ENCODE measurements at regions not wholly inside any gene's neighbourhood (a gene's known extent, or its start where the extent isn't known, plus 50 kb on each side); places are given as distances from the start of the nearest gene placed in this dataset.

DNA sequence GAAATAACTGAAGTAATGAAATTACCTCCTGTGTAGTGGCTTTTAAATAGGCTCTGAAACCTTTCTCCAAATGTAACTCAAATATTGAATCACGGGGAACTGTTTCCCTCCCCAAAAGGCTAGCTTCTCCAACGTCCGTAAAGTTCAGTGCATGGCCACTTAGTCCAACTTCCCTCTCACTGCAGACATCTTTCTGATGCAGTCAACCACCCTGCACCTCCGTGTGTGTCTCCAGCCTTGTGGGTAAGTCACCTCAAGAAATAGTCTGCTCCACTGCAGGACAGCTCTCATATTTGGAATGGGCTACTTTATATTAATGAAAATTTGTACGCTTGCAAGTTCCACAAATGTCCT lies 152.5 kb upstream of the CYRIA start:
- H3K4me3 ChIP-seq = no peak overlapping the region
- no peaks in the 10 kb centered on the region for H3K9me3 ChIP-seq
- TF ChIP-seq POLR2A (IDR thresholded peaks at IDR 0.05) = no peak
- DNase-seq (ENCODE audit: low spot score in 2 of 2) = no peak
- intact Hi-C loops (cut with DNase I; ENCODE audit: low total_unique reads) = no loop called here
- H3K4me1 ChIP-seq = no peaks in the 10 kb centered on the region
- H3K27me3 ChIP-seq = no peaks in the 10 kb centered on the region
- no peak overlapping the region for H3K27ac ChIP-seq
- no peaks in the 10 kb centered on the region for H3K36me3 ChIP-seq

DNA sequence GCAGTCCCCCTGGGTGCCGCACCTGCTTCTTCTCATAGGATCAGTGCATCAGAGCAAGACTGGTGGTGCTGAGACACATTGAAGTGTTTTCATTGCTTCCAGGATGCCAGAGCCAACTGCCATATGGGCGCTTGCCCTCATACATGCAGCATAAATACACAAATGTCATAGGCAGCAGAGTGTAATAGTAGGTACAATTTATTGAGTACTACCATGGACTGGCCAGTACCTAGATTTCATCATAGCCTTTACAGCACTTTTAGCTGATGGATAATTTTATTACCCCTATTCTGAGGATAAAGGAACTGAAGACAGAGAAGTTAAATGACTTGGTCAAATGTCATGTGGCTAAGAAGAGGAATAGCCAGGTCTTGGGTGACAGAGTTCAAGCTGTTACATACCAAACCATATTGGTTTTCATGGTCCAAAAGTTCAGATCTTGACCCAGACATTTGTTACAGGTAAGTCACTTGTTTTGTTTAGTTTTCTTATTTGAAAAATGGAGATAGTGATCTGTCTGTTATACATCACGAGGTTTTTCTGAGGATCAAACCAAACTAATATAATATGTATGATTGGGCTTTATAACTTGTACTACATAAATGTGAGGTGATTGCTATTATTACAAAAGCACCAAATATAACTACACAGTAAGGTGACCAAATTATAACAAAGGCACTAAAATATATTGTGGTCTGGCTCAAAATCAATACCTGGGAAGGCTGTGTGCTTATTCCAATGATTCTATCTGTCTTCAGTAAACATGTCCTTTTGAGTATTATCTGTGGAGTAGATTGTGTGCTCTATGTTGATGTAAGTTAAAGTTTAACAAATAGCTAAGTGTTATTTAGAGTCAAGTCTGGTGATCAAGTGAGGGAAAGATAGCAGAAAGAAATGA lies 151.9 kb upstream of the CYRIA start:
- no peaks in the 10 kb centered on the region for H3K9me3 ChIP-seq
- no peak for DNase-seq (ENCODE audit: low spot score in 2 of 2)
- H3K36me3 ChIP-seq = no peaks in the 10 kb centered on the region
- H3K4me1 ChIP-seq = no peaks in the 10 kb centered on the region
- H3K27ac ChIP-seq = no peak overlapping the region
- intact Hi-C loops (cut with DNase I; ENCODE audit: low total_unique reads) = no loop called here
- no peak overlapping the region for H3K4me3 ChIP-seq
- no peaks in the 10 kb centered on the region for H3K27me3 ChIP-seq
- TF ChIP-seq POLR2AphosphoS5 (IDR thresholded peaks at IDR 0.05) (no peak), POLR2A (IDR thresholded peaks at IDR 0.05) (no peak)

DNA sequence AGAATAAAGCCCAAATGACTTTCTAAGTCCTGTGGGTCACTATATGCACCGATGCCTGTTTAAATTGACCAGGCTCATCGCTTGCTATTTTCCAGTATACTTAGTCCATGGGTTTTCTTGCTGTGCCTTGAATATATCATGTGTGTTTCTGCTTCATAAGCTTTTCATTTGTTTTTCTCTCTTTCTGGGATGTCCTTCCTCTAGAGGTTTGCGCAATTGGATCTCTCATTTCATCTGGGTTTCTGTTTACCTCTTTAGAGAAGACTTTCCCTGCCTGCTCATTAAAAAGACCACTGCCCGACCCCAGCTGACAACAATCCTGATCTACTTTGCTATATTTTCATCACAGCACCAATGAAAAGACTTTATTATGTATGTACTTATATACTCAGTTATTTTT lies 150.9 kb upstream of the CYRIA start:
- H3K9me3 ChIP-seq = no peaks in the 10 kb centered on the region
- no peak for DNase-seq (ENCODE audit: low spot score in 2 of 2)
- H3K4me3 ChIP-seq = no peak overlapping the region
- no peaks in the 10 kb centered on the region for H3K4me1 ChIP-seq
- TF ChIP-seq, protein P1, sequence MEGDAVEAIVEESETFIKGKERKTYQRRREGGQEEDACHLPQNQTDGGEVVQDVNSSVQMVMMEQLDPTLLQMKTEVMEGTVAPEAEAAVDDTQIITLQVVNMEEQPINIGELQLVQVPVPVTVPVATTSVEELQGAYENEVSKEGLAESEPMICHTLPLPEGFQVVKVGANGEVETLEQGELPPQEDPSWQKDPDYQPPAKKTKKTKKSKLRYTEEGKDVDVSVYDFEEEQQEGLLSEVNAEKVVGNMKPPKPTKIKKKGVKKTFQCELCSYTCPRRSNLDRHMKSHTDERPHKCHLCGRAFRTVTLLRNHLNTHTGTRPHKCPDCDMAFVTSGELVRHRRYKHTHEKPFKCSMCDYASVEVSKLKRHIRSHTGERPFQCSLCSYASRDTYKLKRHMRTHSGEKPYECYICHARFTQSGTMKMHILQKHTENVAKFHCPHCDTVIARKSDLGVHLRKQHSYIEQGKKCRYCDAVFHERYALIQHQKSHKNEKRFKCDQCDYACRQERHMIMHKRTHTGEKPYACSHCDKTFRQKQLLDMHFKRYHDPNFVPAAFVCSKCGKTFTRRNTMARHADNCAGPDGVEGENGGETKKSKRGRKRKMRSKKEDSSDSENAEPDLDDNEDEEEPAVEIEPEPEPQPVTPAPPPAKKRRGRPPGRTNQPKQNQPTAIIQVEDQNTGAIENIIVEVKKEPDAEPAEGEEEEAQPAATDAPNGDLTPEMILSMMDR (IDR thresholded peaks at IDR 0.05) = no peak
- TF ChIP-seq POLR2A (IDR thresholded peaks at IDR 0.05) (no peak), POLR2AphosphoS5 (IDR thresholded peaks at IDR 0.05) (no peak)
- no peak overlapping the region for H3K27ac ChIP-seq
- H3K36me3 ChIP-seq = no peaks in the 10 kb centered on the region
- H3K27me3 ChIP-seq = no peaks in the 10 kb centered on the region
- intact Hi-C loops (cut with DNase I; ENCODE audit: low total_unique reads) = no loop called here

DNA sequence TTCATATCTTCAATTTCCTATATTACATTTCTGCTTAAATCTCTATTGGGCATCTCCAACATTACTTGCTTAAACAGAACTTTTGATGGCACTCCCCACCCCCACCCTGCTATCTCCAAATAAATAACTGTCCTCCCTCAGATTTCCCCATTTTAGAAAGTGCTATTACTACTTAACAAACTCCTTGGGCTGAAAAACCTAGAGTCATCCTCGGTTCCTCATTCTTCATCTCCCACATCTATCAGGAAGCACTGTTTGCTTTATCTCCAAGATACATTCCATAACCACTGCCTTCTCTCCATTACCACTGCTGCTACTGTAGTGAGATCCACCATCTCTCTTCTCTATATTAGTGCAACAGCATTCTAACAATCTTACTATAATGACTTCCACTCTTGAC lies 150.4 kb upstream of the CYRIA start:
- TF ChIP-seq POLR2A (IDR thresholded peaks at IDR 0.05) = no peak
- TF ChIP-seq POLR2AphosphoS5 (IDR thresholded peaks at IDR 0.05) = no peak
- TF ChIP-seq, protein P1 (IDR thresholded peaks at IDR 0.05) = no peak
- DNase-seq (ENCODE audit: low spot score in 2 of 2) = no peak

DNA sequence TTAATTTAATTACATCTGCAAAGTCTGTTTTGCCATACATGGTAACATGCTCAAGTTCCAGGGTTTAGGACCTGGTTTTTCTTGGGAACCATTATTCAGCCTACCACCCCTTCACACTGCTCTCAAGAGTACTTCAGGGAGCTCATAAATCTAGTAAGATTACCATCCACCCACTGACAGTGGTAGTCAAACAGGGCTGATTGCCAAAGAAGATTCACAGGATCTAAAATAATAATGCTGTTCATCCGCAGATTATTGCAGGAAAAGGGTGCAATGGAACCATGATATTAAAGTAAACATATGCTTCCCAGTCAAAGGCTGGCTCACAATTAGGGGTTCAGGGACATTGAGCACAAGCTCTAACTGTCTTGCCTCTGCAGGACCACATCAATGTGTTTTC lies 148.0 kb upstream of the CYRIA start:
- no peak overlapping the region for H3K27ac ChIP-seq
- H3K9me3 ChIP-seq = no peaks in the 10 kb centered on the region
- H3K36me3 ChIP-seq = no peaks in the 10 kb centered on the region
- DNase-seq (ENCODE audit: low spot score in 2 of 2) = no peak
- TF ChIP-seq, protein P1 (IDR thresholded peaks at IDR 0.05) = no peak
- no peak for TF ChIP-seq POLR2A (IDR thresholded peaks at IDR 0.05)
- TF ChIP-seq POLR2AphosphoS5 (IDR thresholded peaks at IDR 0.05) = no peak
- no peaks in the 10 kb centered on the region for H3K27me3 ChIP-seq
- H3K4me1 ChIP-seq = no peaks in the 10 kb centered on the region
- no peak overlapping the region for H3K4me3 ChIP-seq
- intact Hi-C loops (cut with DNase I; ENCODE audit: low total_unique reads) = no loop called here

More for the DNA sequence above, 150.4 kb upstream of the CYRIA start:
- Histone ChIP-seq H3K27me3 (no peaks in the 10 kb centered on the region), H3K4me3 (no peak overlapping the region), H3K4me1 (no peaks in the 10 kb centered on the region), H3K9me3 (no peaks in the 10 kb centered on the region), H3K36me3 (no peaks in the 10 kb centered on the region), H3K27ac (no peak overlapping the region)
- intact Hi-C loops (cut with DNase I; ENCODE audit: low total_unique reads) = no loop called here

DNA sequence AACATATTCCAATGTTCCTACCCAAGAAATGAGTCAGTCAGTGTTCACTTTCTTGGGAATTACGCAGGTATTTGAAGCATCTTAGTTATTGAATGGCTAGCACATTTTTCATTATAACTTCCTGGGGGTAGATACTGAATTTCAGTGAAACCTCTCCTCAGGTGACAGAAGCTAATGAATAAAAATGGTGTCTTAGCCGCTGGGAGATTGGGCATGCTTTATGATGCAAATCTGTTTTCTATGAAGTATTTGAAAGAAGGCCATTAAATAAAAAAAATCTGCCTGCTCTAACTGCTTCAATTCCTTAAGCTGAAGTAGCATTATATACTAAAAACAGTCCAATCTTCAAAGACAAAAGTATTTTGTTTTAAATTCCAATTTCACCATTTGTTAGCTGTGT lies 132.8 kb upstream of the CYRIA start:
- H3K4me1 ChIP-seq = no peaks in the 10 kb centered on the region
- DNase-seq (ENCODE audit: low spot score in 2 of 2) = no peak
- TF ChIP-seq POLR2A (IDR thresholded peaks at IDR 0.05) (no peak), POLR2AphosphoS5 (IDR thresholded peaks at IDR 0.05) (no peak)
- TF ChIP-seq, protein P1 (IDR thresholded peaks at IDR 0.05) = no peak
- no peaks in the 10 kb centered on the region for H3K27me3 ChIP-seq
- H3K36me3 ChIP-seq = no peaks in the 10 kb centered on the region
- no peak overlapping the region for H3K4me3 ChIP-seq
- no peaks in the 10 kb centered on the region for H3K9me3 ChIP-seq
- no peak overlapping the region for H3K27ac ChIP-seq
- intact Hi-C loops (cut with DNase I; ENCODE audit: low total_unique reads) = no loop called here
